AG20443 (cell line): ENCODE measurements at regions not wholly inside any gene's neighbourhood (a gene's known extent, or its start where the extent isn't known, plus 50 kb on each side); places are given as distances from the start of the nearest gene placed in this dataset.

Experiments used
- DNase-seq: peaks from one replicate; pipeline ENCODE4 v3.0.0; 2012; ENCODE audit warnings: low spot score, mixed read lengths

DNA sequence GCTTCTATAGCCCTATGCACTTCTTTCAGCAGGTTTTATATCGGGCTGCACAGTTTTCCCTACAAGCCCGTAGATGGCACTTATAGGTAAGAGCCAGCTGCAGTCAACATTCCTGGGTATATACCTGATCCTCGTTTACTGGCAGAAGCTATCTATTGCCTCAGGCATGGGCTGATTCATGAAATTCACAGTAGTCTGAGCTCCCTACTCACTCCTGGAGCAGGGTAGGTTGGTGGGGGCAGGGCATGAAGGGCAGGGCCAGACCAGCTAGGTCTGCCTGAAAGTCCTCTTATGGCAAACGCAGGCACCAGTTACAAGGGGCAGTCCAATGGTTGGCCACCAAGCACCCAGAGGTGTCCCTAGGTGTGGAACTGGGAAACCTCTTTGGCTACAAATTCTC lies 345.8 kb downstream of the RPS29 start:
- DNase-seq: no peak

DNA sequence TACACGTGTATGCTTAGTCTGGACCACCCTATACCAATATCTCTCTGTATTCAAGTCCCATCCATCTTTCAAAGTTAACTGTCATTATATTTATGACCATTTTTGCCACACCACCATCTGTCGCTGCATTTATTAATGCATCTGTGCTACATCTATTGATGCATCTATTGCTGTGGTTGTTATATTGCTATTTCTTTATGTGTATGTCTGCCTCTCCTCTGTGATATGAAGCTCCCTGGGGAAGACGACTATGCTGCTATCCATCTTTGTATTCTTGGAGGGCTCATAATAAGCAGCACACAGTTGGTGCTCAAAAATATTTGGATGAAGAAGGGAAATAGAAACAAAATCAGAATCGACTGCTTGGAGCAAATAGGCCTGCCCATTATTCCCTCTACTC lies 357.6 kb downstream of the RPS29 start:
- DNase-seq: no peak

DNA sequence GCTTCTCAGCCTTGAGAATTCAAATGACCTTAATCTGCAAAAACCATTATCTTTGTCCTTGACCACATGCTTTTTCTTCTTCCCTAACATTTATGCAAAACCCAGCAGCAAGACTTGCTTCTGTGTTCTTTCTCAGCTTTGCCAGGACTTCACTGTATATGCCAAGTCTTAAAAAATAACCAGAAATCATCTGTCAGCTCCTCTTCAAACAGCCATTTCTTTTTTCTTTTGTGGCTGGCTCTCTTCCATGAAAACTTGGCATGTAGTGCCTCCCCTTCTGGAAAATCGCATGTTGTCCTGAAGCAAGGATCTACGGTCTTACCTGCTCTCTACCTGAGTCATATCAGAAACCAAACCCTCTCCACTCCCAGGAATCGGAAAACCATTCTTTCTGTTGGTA lies 364.9 kb downstream of the RPS29 start:
- DNase-seq: no peak

DNA sequence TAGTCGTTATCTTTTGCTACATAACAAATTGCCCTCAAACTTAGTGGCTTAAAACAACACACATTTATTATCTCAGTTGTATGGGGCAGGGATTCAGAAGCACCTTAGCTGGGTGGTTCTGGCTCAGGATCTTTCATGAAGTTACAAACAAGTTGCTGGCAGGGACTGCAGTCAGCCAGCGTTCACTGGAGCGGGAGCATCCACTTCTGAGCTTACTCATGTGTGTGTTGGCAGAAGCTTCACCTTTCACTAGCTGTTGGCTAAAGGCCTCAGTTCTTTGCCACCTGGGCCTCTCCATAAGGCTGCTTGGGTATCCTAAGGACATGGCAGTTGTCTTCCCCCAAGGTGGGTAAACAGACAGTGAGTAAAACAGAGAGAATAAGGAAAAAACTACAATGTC lies 365.7 kb downstream of the RPS29 start:
- no peak for DNase-seq

DNA sequence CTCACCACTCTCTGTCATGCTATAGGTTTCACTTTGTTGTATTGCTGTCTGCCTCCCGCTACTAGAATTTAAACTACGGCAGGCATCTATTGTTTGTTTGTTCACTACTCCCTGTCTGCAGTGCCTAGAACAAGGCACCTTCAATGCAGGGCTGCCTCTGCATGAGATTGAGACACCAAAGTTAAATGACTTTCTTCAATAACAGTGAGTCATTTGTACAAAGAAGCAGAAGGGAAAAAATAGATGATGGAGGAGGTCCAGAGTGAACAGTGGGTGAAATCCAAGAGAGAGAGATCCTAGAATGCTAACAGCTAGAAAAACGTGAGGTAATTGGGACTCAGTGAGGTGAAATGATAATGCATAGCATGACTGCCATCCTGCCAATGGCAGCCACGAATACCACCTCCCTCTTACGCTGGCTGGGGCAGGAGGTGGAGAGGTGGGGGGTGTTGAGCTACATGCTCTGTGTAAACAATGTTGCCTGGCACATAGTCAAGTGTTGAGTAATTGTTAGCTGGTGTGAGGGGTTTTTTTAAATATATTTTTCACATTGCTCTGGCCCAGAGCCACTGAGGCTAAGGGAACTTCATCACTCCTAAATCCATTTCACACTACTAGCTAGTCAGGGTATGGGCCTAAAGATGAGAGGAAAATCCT lies 367.6 kb downstream of the RPS29 start:
- no peak for DNase-seq

DNA sequence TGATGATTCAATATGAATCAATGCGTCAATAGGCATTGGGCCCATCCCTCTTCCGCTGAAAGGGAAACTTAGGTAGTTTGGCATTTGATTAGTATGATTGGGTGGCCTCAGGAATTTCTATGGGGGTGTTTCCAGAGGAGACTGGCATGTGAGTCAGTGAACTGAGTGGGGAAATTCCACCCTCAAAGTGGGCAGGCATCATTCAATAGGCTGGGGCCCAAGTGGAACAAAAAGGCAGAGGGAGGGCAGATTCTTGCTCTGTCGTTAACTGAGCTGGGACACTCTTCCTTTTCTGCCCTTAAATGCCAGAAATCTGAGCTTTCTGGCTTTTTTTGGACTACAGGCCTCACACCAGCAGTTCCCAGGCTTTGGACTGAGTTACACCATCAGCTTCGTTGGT lies 373.5 kb downstream of the RPS29 start:
- DNase-seq: no peak

DNA sequence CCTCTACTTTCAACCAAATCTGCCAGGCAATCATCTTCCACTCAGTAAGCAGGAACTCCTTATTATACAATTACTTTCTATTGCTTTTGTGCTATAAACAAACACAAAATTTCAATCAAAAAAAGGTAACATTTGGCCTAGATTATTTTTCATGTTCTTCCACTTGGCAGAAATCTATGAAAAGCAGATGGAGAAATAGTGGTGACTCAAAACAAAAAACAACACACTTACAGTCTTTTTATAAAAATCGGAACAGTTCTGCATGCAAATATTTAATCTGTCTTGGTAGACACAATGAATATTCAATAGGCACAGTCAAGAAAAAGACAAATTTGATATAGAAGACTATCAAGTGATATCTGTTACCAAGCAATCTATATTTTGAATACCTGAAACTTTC lies 376.8 kb downstream of the RPS29 start:
- no peak for DNase-seq

DNA sequence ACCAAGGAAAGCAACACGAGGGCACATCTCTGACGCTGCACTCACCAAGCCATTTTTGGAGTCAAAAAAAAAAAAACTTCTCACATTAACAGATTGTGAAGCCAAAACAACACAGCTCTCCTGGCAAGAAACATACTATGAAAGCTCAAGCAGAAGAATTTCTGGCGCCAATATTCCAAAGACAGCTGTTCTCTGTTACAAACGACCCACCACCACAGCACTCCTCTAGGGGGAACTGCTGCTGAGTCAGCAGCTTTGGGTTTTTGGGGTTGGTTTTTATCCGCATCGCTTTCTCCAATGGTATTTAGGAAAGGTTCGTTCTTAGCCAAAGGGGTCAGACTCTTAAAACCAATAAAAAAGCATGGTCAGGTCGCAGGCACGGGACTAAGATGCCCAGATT lies 379.4 kb downstream of the RPS29 start:
- no peak for DNase-seq

DNA sequence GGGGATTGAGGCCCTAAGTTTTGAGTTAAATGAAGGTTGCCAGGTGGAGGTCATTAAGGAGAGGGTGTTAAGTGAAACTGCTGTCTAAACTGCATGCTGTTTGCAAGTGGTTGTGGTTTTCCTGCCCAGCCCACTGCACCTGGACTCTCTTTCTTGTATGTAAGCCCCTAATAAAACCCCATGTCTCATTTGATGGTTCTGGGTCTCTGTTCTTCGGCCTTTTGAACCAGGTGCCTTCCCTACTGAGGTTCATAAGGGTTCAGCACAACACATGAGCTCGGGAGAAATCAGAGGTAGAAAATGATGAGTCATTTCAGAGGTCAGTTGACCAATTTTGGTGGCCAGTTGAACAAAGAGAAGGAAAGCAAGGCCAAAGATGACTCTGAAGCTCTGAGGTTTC lies 382.5 kb downstream of the RPS29 start:
- no peak for DNase-seq

DNA sequence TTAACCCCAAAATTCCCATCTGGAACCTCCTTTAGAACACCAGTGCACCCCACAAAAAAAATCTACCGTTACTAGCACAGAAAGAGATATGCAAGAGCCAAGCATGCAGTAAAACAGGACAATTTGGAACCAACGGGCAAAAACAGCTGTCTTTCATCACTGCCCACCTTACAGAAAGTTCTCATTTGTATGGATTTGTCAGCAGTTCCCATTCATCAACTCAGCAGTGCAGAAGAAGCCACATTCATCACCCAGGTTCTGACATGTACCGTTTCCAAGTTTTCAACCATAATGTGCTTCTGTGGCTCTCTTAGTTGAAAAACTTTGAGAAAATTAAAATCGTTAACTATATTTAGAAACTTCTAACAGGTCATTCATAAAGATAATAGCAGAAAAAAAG lies 387.0 kb downstream of the RPS29 start:
- no peak for DNase-seq

DNA sequence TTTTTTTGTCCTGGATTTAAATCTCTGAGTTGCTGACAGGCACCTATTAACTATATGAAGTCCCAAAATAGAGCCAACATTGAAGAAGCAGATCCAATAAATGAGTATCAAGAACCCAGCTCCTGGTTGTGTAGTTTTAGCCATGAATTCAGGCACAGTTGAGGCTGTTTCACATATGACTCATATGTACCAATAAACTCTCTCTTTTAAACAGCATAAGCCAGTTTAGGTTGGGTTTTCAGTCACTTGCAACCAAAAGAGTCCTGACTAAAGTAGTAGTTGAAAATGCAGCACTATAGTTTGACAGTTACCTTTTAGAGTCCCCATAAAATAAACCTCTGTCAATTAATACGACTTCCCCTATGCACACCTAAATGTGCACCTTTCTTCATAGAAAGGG lies 389.9 kb downstream of the RPS29 start:
- no peak for DNase-seq

DNA sequence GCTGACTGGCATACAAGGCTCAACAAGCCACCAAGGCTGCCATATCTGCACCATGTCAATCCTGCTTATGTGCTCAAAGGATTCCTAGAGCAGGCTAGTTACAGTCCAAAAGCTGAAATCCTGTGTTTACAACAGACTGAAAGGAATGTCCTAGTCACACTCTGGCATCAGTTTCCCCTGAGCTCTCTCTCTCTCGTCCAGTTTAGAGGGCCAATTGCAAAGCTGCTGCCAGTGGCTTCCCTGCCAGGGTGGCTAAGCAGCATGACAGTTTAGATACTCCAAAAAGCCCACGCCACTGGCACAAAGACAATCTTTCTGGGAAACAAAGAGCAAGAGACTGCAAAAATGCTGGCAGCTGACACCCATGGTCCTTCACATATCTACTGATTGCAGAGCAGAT lies 392.1 kb downstream of the RPS29 start:
- DNase-seq: no peak

DNA sequence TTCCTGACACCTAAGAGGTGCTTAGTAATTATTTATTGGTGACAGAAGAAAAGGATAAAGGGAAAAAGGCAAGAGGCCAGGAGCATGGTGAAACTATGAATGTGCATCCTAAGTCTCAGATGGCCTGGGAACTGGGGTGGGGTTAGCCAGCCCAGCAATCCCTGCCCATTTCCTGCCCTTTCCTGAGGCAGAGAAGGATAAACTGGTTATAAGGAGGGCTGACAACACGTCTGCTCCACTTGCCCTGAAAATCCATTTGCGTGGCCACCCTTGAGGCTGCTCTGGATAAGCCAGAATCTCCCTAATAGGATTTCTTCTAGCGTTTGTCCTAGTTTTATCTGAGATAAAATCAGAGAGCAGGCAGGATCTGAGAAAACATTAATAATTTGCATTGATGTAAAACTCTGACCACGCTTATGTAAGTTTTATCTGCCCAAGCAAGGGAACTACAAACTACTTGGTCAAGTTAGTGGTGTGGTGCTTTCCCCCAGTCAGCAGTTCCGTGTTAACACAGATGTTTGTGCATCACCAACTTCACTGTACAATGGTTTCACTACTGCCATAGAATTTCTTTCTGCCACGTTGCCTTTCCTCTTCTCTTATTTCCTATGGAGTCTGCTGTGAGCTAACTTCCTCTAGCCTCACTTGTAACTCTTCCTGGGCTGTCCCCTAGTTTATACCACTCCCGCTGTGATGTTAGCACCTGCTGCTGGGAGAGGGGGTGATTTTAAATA lies 392.7 kb downstream of the RPS29 start:
- DNase-seq: no peak

DNA sequence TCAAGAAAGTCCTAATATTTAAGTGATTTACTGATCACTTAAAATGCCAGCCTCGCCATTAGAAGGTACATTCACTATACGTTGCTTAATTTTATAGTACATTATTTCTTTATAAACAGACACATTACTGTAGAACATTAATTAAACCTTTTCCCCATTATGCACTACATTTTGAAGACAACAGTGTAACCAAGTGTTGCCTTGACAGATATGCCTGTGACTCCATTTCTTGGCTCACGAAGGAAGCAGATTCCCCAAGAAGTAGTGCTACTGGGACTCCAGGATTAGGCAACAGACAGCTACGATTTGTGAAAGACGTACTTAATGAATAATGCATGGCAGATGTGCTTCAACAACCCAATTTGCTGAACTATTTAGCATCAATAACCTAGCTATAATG lies 394.8 kb downstream of the RPS29 start:
- no peak for DNase-seq

DNA sequence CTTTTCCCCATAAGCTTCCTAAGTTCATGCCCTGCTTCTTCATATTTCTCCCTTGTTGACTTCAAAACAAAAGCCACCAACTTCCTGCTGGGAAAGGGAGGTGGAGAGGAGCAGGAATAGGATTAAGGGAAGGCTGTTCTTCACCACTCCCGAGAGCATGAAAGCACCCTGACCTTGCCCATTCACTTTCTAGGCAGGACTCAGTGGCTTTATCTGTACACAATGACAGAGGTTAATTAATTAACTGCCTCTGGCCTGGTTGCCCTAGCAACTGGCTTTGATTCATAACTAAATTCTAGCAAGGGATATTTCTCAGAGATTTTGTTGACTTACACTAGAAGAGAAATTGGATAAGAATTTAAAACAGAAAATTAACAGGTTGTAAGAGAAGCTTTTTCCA lies 396.8 kb downstream of the RPS29 start:
- no peak for DNase-seq

DNA sequence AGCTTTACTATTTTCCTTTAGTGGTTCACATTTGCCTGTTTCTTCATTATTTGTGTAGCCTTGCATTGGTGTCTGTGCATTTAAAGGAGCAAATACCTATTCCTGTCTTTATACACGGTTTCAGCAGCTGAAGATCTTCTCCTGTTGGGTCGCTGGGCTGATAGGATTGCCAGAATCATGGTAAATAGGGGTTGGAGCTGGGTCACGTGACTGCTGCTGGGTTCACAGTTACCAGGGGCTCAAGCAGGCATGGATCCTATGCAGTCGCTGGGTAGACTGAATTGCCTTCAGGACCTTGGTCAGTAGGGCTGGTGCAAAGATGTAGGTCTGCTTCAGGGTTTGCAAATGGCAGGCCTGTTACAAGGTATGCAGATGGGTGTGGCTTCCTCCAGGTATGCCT lies 398.4 kb downstream of the RPS29 start:
- DNase-seq: no peak

DNA sequence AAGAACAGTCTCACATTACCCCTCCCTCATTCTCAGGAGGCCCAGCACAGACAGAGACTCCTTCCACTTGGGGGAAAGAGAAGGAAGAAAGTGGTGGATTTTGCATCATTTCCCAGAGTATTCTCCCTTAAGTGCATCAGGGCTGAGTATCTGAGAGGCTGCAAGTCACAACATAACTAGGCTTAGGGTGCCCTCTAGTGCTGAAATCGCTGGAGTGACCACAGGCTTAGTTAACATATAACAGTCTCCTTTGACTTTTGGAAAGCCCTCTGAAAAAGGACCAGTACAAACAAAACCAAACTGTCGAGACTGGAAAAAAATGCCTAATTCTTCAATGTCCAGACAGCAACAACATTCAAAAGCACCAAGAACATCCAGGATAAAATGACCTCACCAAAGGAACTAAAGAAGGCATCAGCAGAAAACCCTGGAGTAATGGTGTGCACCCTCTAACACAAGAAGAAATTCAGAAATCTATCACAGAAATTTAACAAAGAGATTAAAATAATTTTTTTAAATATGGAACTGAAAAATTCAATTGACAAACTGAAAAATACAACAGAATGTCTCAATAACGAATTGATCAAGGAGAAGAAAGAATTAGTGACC lies 412.3 kb downstream of the RPS29 start:
- peak; percentile 64 for DNase-seq

DNA sequence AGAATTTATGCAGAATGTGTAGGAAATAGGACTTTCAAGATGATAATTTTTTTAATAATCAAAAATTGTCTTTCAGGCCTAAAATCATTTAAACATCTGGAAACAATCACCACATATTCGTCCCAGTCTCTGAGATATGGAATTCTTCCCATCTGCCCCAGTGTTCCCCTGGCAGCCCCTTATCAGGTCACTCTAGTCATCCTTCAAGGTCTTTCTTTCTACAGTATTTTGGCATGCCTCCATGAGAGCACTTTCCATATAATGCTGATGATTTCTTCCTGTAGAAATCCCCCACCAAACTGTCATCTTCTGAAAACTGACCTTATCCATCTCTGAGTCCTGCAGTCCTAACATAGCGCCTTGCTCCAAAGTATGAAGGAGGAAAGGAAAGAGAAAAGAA lies 422.1 kb downstream of the RPS29 start:
- no peak for DNase-seq

DNA sequence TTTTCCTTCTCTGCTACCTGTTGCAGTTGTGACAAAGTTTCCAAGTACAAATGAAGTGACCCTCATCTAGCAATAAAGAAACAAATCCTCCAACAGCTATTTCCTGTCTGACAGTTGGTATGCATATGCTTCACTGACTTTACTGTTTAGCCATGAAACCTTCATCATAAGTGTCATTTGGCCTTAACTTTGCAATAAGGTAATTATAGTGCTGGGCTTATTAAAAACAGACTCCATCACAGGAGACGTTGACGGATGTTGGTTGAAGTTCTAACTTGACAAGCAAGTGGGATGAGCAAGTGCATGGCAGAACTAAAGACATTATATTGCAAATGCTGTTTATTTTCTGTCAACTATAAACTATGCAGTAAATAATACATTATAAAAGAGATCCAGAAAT lies 425.2 kb downstream of the RPS29 start:
- DNase-seq: no peak

DNA sequence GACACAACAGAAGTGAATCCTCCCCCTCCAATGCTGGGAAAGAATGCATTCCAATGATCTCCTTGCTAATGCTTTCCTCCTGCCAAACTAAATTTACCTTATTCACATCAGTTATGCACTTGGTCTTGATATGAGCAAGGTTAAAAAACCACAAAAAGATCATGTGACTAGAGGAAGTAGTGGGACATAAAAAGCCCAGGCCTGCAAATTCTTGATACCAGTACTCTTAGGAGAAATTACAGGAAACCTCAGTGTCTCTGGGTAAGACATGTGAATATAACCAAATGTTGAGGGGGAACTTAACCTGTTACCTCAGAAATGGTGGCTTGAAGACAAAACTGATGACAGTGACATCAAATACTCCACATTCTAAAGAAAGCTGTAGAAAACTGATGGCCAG lies 427.1 kb downstream of the RPS29 start:
- no peak for DNase-seq

DNA sequence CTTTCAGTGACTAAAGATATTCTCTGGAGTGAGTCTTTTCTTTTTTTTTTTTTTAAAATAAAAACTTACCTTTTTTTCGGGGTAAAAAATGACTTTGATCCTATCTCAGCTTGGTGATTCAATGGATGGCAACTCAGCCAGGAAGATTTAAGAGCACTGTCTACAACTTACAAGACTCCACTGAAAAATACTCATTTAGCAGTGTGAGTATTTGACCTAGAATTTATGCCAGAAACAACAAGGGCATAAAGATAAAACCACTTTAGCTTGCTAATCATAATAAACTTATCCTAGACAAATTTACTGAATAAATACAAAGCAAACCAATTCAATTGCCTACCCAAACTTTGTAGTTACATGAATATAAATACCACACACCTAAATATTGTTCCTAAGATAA lies 446.6 kb downstream of the RPS29 start:
- no peak for DNase-seq

DNA sequence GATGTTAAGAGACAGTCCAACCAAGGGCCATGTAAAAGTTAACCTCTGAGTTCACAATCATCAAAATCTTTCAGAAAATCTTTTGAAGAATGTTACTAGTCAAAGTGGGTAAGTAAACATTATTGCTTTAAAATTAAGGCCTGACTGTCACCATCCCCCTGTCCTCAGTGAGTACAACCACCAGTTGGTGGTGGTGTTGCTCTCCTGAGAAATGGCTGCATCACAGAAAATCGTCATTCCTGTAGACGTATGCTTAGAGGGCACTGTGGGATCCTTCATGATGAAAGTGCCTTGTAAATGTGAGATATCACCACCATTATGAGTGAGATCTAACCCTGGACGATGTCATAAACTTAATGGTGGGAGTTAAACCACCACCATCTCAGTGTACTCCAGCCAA lies 451.2 kb downstream of the RPS29 start:
- no peak for DNase-seq

DNA sequence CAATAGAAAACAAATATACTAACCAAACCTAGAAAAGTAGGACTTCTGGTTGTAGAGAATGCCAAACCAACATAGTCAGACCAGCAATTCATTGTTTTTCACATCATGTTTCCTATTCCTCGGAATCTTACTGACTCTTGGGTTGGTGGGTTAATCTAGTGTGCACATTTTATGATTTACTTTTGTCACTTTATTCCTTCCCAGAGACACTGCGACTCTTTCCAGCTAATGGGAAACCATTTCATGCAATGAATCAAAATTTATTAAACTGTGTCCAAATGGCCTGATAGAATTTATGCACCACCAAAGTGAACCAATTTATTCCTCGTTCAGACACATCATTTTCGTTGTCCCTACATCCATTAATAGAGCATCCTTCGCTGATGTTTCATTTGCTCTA lies 464.9 kb downstream of the RPS29 start:
- DNase-seq: no peak
